HG03457 (cell line): ENCODE measurements at regions not wholly inside any gene's neighbourhood (a gene's known extent, or its start where the extent isn't known, plus 50 kb on each side); places are given as distances from the start of the nearest gene placed in this dataset.
"Not testable (repeated sequence)": the region's sequence is repeated elsewhere in the genome, so short reads cannot be mapped to it uniquely, and the experiment has no call there.

Experiments used
- ATAC-seq: cut with Tn5 transposase; IDR thresholded peaks from one replicate; pipeline ENCODE4 v1.9.1; 2021; ENCODE audit warnings: moderate number of reproducible peaks; ENCODE audit not compliant: unreplicated experiment

GRCh38 chr5:1654786-1655495 lies 131.2 kb upstream of the LPCAT1 start:
- no peak for ATAC-seq

- ATAC-seq = peak; percentile 85
Measured at GRCh38 chr5:1653698-1654651, 130.2 kb upstream of the LPCAT1 start.

GRCh38 chr5:1652873-1653697 lies 129.3 kb upstream of the LPCAT1 start:
- ATAC-seq = peak; percentile 12

- ATAC-seq = no peak
Measured at GRCh38 chr5:1651971-1652872, 128.5 kb upstream of the LPCAT1 start.

GRCh38 chr5:1651250-1651649 lies 127.5 kb upstream of the LPCAT1 start:
- no peak for ATAC-seq

- no peak for ATAC-seq
Measured at GRCh38 chr5:1649554-1649953, 125.8 kb upstream of the LPCAT1 start.

GRCh38 chr5:1648806-1649205 lies 125.0 kb upstream of the LPCAT1 start:
- ATAC-seq = no peak

GRCh38 chr5:1647580-1647979 lies 123.8 kb upstream of the LPCAT1 start:
- no peak for ATAC-seq

GRCh38 chr5:1644810-1645571 lies 121.2 kb upstream of the LPCAT1 start:
- no peak for ATAC-seq

GRCh38 chr5:1644393-1644809 lies 120.6 kb upstream of the LPCAT1 start:
- ATAC-seq = not testable (repeated sequence)

- no peak for ATAC-seq
Measured at GRCh38 chr5:1643651-1644392, 120.1 kb upstream of the LPCAT1 start.

GRCh38 chr5:1642621-1643061 lies 118.9 kb upstream of the LPCAT1 start:
- no peak for ATAC-seq

- no peak for ATAC-seq
Measured at GRCh38 chr5:1642221-1642620, 118.5 kb upstream of the LPCAT1 start.

GRCh38 chr5:1641560-1642166 lies 117.9 kb upstream of the LPCAT1 start:
- peak; percentile 83 for ATAC-seq

- no peak for ATAC-seq
Measured at GRCh38 chr5:1641041-1641440, 117.3 kb upstream of the LPCAT1 start.

- no peak for ATAC-seq
Measured at GRCh38 chr5:1640421-1640881, 116.7 kb upstream of the LPCAT1 start.

GRCh38 chr5:1639757-1640156 lies 116.0 kb upstream of the LPCAT1 start:
- no peak for ATAC-seq
